Common myeloid progenitor, CD34-positive (primary cell): ENCODE measurements at regions not wholly inside any gene's neighbourhood (a gene's known extent, or its start where the extent isn't known, plus 50 kb on each side); places are given as distances from the start of the nearest gene placed in this dataset.

Experiments
- CTCF ChIA-PET: fragments of 350-600 bp; sonication (Branson Sonifier 250); formaldehyde crosslinking; loops from one replicate; lab custom pipeline; 2021; ENCODE audit warnings: antibody characterized with exemption; lab: Charles Lee
- POLR2A ChIA-PET: fragments of 350-600 bp; sonication (Branson Sonifier 250); formaldehyde crosslinking; loops from one replicate; lab custom pipeline; 2021; ENCODE audit warnings: antibody characterized with exemption; lab: Charles Lee
- DNase-seq, 3 donors: peaks; one replicate each; pipeline versions ENCODE4 v3.0.0 to v3.0.0-alpha.2; 2013
- H3K27ac ChIP-seq, 2 experiments: 1 replicate in 1 of 2; 2 replicates in 1 of 2; pipeline ENCODE4 v1.7.0; 2013; ENCODE audit warnings: inconsistent platforms in 2 of 2, low read length in 2 of 2, mild to moderate bottlenecking in 2 of 2, low read depth in 1 of 2, moderate library complexity in 1 of 2; ENCODE audit not compliant: severe bottlenecking in 2 of 2, insufficient read depth in 1 of 2, poor library complexity in 1 of 2
- H3K27me3 ChIP-seq, 5 experiments: replicated peaks in 2 of 5; 1 replicate in 3 of 5; 2 replicates in 2 of 5; pipeline versions ENCODE4 v1.6.1 to v1.7.0; 2013; ENCODE audit warnings: low read length in 4 of 5, mild to moderate bottlenecking in 2 of 5, moderate library complexity in 2 of 5, inconsistent platforms in 1 of 5; ENCODE audit not compliant: insufficient read depth in 5 of 5, control insufficient read depth in 4 of 5
- H3K36me3 ChIP-seq, 4 experiments: 1 replicate in 2 of 4; 2 replicates in 2 of 4; pipeline versions ENCODE4 v1.6.1 to v1.7.0; 2013; ENCODE audit warnings: low read length in 3 of 4, control low read depth in 1 of 4, mild to moderate bottlenecking in 1 of 4; ENCODE audit not compliant: control insufficient read depth in 4 of 4, insufficient read depth in 4 of 4
- H3K4me1 ChIP-seq, 4 experiments: 1 replicate in 3 of 4; 2 replicates in 1 of 4; pipeline versions ENCODE4 v1.6.1 to v1.7.1; 2013; ENCODE audit warnings: low read length in 3 of 4, mild to moderate bottlenecking in 3 of 4, control low read depth in 1 of 4, inconsistent platforms in 1 of 4, moderate library complexity in 1 of 4; ENCODE audit not compliant: control insufficient read depth in 4 of 4, insufficient read depth in 4 of 4; ENCODE audit errors: control extremely low read depth in 1 of 4
- H3K4me3 ChIP-seq, 7 experiments: 1 replicate in 4 of 7; 2 replicates in 3 of 7; pipeline versions ENCODE4 v1.5.1 to v1.7.0; 2013; ENCODE audit warnings: mild to moderate bottlenecking in 7 of 7, low read length in 6 of 7, moderate library complexity in 6 of 7, inconsistent platforms in 2 of 7, low read depth in 2 of 7, control low read depth in 1 of 7; ENCODE audit not compliant: insufficient read depth in 4 of 7, control insufficient read depth in 1 of 7; ENCODE audit errors: extremely low read depth in 1 of 7
- H3K9me3 ChIP-seq, 5 experiments: 1 replicate in 4 of 5; 2 replicates in 1 of 5; pipeline versions ENCODE4 v1.6.1 to v1.7.1; 2013; ENCODE audit warnings: low read length in 4 of 5, mild to moderate bottlenecking in 2 of 5, inconsistent platforms in 1 of 5, low read depth in 1 of 5, moderate library complexity in 1 of 5; ENCODE audit not compliant: control insufficient read depth in 4 of 5, insufficient read depth in 2 of 5; ENCODE audit errors: control extremely low read depth in 1 of 5
- WGBS: methylation state at CpG from one replicate; pipeline ENCODE4 v1.1.5; 2013; ENCODE audit not compliant: insufficient coverage; 5-methylcytosine and 5-hydroxymethylcytosine counted together

DNA sequence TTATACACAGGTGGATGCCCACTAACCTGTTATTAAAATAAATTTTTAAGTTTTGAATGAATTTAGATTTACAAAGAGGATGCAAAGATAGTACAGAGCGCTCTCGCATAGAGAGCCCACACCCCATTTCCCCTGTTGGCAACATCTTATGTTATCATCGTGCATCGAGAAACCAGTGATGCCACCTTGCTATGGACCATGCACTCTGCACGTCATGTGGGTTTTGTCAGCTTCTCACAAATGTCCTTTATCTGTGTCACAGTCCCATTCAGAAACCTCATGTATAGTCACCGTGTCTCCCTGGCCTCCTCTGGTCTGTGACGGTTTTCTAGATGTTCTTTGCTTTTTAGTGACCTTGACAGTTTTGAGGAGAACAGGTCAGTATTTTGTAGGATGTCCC lies 60.0 kb downstream of the ING1 start:
- Histone ChIP-seq H3K4me3 (no peak overlapping the region), H3K27me3 (peaks cover 0 to 22% (median 5%) of the 10 kb centered on the region in 5 experiments), H3K27ac (no peak overlapping the region), H3K4me1 (peaks cover 0 to 3% (median 0%) of the 10 kb centered on the region in 4 experiments), H3K9me3 (no peaks in the 10 kb centered on the region), H3K36me3 (no peaks in the 10 kb centered on the region)
- WGBS = 100% methylated on average over 7 of the region's 7 CpGs
- ChIA-PET CTCF (no interaction called here), POLR2A (no interaction called here)
- no peak for DNase-seq

GRCh38 chr13:110774051-110774450 lies 60.6 kb downstream of the ING1 start:
- H3K4me1 ChIP-seq = peaks cover 0 to 3% (median 0%) of the 10 kb centered on the region in 4 experiments
- H3K36me3 ChIP-seq = no peaks in the 10 kb centered on the region
- ChIA-PET POLR2A (no interaction called here), CTCF (no interaction called here)
- DNase-seq = no peak
- peaks cover 0 to 22% (median 5%) of the 10 kb centered on the region in 5 experiments for H3K27me3 ChIP-seq
- WGBS = 100% methylated on average over 1 of the region's 1 CpG
- no peak overlapping the region for H3K4me3 ChIP-seq
- H3K27ac ChIP-seq = no peak overlapping the region
- H3K9me3 ChIP-seq = no peaks in the 10 kb centered on the region

DNA sequence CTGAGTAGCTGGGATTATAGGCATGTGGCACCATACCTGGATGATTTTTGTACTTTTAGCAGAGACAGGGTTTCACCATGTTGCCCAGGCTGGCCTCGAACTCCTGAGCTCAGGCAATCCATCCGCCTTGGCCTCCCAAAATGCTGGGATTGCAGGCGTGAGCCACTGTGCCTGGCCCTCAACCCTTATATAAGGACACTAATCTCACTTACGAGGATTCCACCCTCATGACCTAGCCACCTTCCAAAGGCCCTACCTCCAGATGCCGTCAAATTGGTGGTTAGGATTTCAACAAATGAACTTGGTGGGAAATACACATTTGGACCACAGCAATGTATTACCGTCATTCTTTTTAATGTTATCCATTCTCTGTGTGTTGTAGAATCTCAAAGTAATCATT lies 61.0 kb downstream of the ING1 start:
- Histone ChIP-seq H3K4me3 (no peak overlapping the region), H3K9me3 (no peaks in the 10 kb centered on the region), H3K27me3 (peaks cover 0 to 22% (median 5%) of the 10 kb centered on the region in 5 experiments), H3K27ac (no peak overlapping the region), H3K36me3 (no peaks in the 10 kb centered on the region), H3K4me1 (peaks cover 0 to 3% (median 0%) of the 10 kb centered on the region in 4 experiments)
- 100% methylated on average over 3 of the region's 6 CpGs for WGBS
- POLR2A ChIA-PET = no interaction called here
- no peak for DNase-seq
- CTCF ChIA-PET = no interaction called here

GRCh38 chr13:110775576-110775975 lies 62.1 kb downstream of the ING1 start:
- POLR2A ChIA-PET = interaction anchor here (0.6 kb wide), 1 partner anchor 521 kb away, joined by 3 read pairs; no protein-coding TSS in a partner anchor
- H3K27me3 ChIP-seq = peaks cover 0 to 21% (median 5%) of the 10 kb centered on the region in 5 experiments
- H3K9me3 ChIP-seq = peaks cover 0 to under 1% (median 0%) of the 10 kb centered on the region in 5 experiments
- no peak overlapping the region for H3K4me3 ChIP-seq
- 100% methylated on average over 3 of the region's 5 CpGs for WGBS
- CTCF ChIA-PET = no interaction called here
- DNase-seq = no peak
- H3K27ac ChIP-seq = no peak overlapping the region
- no peaks in the 10 kb centered on the region for H3K36me3 ChIP-seq
- peaks cover 0 to 3% (median 0%) of the 10 kb centered on the region in 4 experiments for H3K4me1 ChIP-seq

GRCh38 chr13:110777251-110777820 lies 63.8 kb downstream of the ING1 start:
- H3K27ac ChIP-seq = no peak overlapping the region
- H3K36me3 ChIP-seq = no peaks in the 10 kb centered on the region
- peaks cover 0 to 10% (median 4%) of the 10 kb centered on the region in 5 experiments for H3K27me3 ChIP-seq
- ChIA-PET CTCF (interaction anchor here (1.8 kb wide), 1 partner anchor 27 kb away, joined by 4 read pairs; no protein-coding TSS in a partner anchor), POLR2A (no interaction called here)
- no peak overlapping the region for H3K4me3 ChIP-seq
- no CpG with 5 or more reads among the region's 3 CpGs for WGBS
- no peak for DNase-seq
- H3K9me3 ChIP-seq = peaks cover 0 to 7% (median 5%) of the 10 kb centered on the region in 5 experiments
- H3K4me1 ChIP-seq = no peaks in the 10 kb centered on the region

GRCh38 chr13:110779022-110779421 lies 65.5 kb downstream of the ING1 start:
- H3K27me3 ChIP-seq = peaks cover 0 to 2% (median 0%) of the 10 kb centered on the region in 5 experiments
- POLR2A ChIA-PET = no interaction called here
- peaks cover 1 to 10% (median 5%) of the 10 kb centered on the region in 5 experiments for H3K9me3 ChIP-seq
- DNase-seq = no peak
- no peaks in the 10 kb centered on the region for H3K36me3 ChIP-seq
- CTCF ChIA-PET = no interaction called here
- no peak overlapping the region for H3K27ac ChIP-seq
- 100% methylated on average over 2 of the region's 3 CpGs for WGBS
- H3K4me3 ChIP-seq = no peak overlapping the region
- no peaks in the 10 kb centered on the region for H3K4me1 ChIP-seq

- peaks cover 0 to 2% (median 2%) of the 10 kb centered on the region in 5 experiments for H3K27me3 ChIP-seq
- ChIA-PET CTCF (no interaction called here), POLR2A (no interaction called here)
- peaks cover 1 to 10% (median 6%) of the 10 kb centered on the region in 5 experiments for H3K9me3 ChIP-seq
- no peaks in the 10 kb centered on the region for H3K4me1 ChIP-seq
- WGBS = 86% methylated on average over 2 of the region's 2 CpGs
- no peaks in the 10 kb centered on the region for H3K36me3 ChIP-seq
- no peak overlapping the region for H3K4me3 ChIP-seq
- no peak for DNase-seq
- no peak overlapping the region for H3K27ac ChIP-seq
Measured at GRCh38 chr13:110780422-110780821, 66.9 kb downstream of the ING1 start.
